G401.6 (cell line): ENCODE measurements at regions not wholly inside any gene's neighbourhood (a gene's known extent, or its start where the extent isn't known, plus 50 kb on each side); places are given as distances from the start of the nearest gene placed in this dataset.
"Not testable (repeated sequence)": the region's sequence is repeated elsewhere in the genome, so short reads cannot be mapped to it uniquely, and the experiment has no call there.

ENCODE experiments used
- FAIRE-seq: peaks from 2 replicates; lab custom pipeline; 2012; peaks lifted over from hg19 to GRCh38; lab: Jason Lieb, UNC

- not testable (repeated sequence) for FAIRE-seq
Measured at GRCh38 chr20:48119389-48119788, 334.1 kb upstream of the SULF2 start.

- FAIRE-seq, result no peak
Measured at GRCh38 chr20:48115502-48115901, 330.2 kb upstream of the SULF2 start.

- FAIRE-seq, result no peak
Measured at GRCh38 chr20:48107560-48107959, 322.3 kb upstream of the SULF2 start.

- no peak for FAIRE-seq
Measured at GRCh38 chr20:48106428-48106827, 321.1 kb upstream of the SULF2 start.

- FAIRE-seq, result no peak
Measured at GRCh38 chr20:48105526-48105925, 320.2 kb upstream of the SULF2 start.

GRCh38 chr20:48102931-48103660 is 317.8 kb upstream of the SULF2 start:
- no peak for FAIRE-seq

- no peak for FAIRE-seq
Measured at GRCh38 chr20:48102076-48102787, 317.0 kb upstream of the SULF2 start.

- no peak for FAIRE-seq
Measured at GRCh38 chr20:48100483-48100882, 315.2 kb upstream of the SULF2 start.

GRCh38 chr20:48098866-48099265 is 313.6 kb upstream of the SULF2 start:
- FAIRE-seq, result peak; percentile 88

- FAIRE-seq, result no peak
Measured at GRCh38 chr20:48098099-48098498, 312.8 kb upstream of the SULF2 start.

- no peak for FAIRE-seq
Measured at GRCh38 chr20:48096957-48097890, 311.9 kb upstream of the SULF2 start.

- FAIRE-seq, result no peak
Measured at GRCh38 chr20:48096212-48096875, 311.1 kb upstream of the SULF2 start.

- no peak for FAIRE-seq
Measured at GRCh38 chr20:48094944-48095343, 309.7 kb upstream of the SULF2 start.

- no peak for FAIRE-seq
Measured at GRCh38 chr20:48094196-48094749, 309.0 kb upstream of the SULF2 start.

GRCh38 chr20:48092596-48093280 is 307.5 kb upstream of the SULF2 start:
- FAIRE-seq, result no peak

GRCh38 chr20:48090784-48091183 is 305.5 kb upstream of the SULF2 start:
- FAIRE-seq, result no peak

GRCh38 chr20:48090314-48090713 is 305.0 kb upstream of the SULF2 start:
- FAIRE-seq, result no peak

- FAIRE-seq, result peak; percentile 97
Measured at GRCh38 chr20:48080583-48080982, 295.3 kb upstream of the SULF2 start.

GRCh38 chr20:48079028-48079427 is 293.7 kb upstream of the SULF2 start:
- no peak for FAIRE-seq

- no peak for FAIRE-seq
Measured at GRCh38 chr20:48076747-48077146, 291.5 kb upstream of the SULF2 start.

- no peak for FAIRE-seq
Measured at GRCh38 chr20:48076247-48076646, 291.0 kb upstream of the SULF2 start.
